Gastrocnemius medialis (tissue), 4 donors: ENCODE measurements at regions not wholly inside any gene's neighbourhood (a gene's known extent, or its start where the extent isn't known, plus 50 kb on each side); places are given as distances from the start of the nearest gene placed in this dataset.

ENCODE experiments used
- ATAC-seq, 2 donors: fragments of 150-250 bp; one replicate each; pipeline ENCODE4 v1.9.1; 2016
- DNase-seq, 2 donors: peaks; one replicate each; pipeline ENCODE4 v3.0.0-alpha.2; 2019
- H3K27ac ChIP-seq, 4 donors: fragments of 200-600 bp; sonication (generic); 1 replicate in 1 of 4; 2 replicates in 3 of 4; pipeline ENCODE4 v1.5.1; 2016 to 2018; ENCODE audit warnings: mild to moderate bottlenecking in 2 of 4, moderate library complexity in 1 of 4
- H3K27me3 ChIP-seq, 3 donors: fragments of 200-600 bp; sonication (generic) in 2 of 3; 1 replicate in 1 of 3; 2 replicates in 2 of 3; pipeline versions ENCODE4 v1.5.1 to v1.6.0; 2016 to 2019; ENCODE audit warnings: mild to moderate bottlenecking in 1 of 3, moderate library complexity in 1 of 3
- H3K36me3 ChIP-seq, 2 donors: fragments of 200-600 bp; sonication (generic) in 1 of 2; one replicate each; pipeline ENCODE4 v1.5.1; 2017 to 2018
- H3K4me1 ChIP-seq, 2 donors: fragments of 200-600 bp; sonication (generic) in 1 of 2; one replicate each; pipeline ENCODE4 v1.5.1; 2016 to 2017; ENCODE audit warnings: mild to moderate bottlenecking in 2 of 2
- H3K4me3 ChIP-seq, 4 donors: fragments of 200-600 bp; sonication (generic) in 3 of 4; 1 replicate in 1 of 4; 2 replicates in 3 of 4; pipeline ENCODE4 v1.5.1; 2016 to 2019; ENCODE audit warnings: mild to moderate bottlenecking in 2 of 4
- H3K9me3 ChIP-seq, 3 donors: fragments of 200-600 bp; sonication (generic) in 2 of 3; 1 replicate in 1 of 3; 2 replicates in 2 of 3; pipeline ENCODE4 v1.5.1; 2016 to 2019
- POLR2A ChIP-seq, 2 donors: fragments of 450-650 bp; IDR thresholded peaks; one replicate each; pipeline ENCODE4 v1.6.1; 2017; ENCODE audit warnings: antibody characterized with exemption in 2 of 2, mild to moderate bottlenecking in 2 of 2, moderate library complexity in 2 of 2
- in situ Hi-C, 4 donors: fragments of 200-750 bp; cut with MboI; loops; one replicate each; pipeline versions ENCODE4 v1.15.0 to v1.8.0; 2017; ENCODE audit warnings: low sequenced_read_pairs in 4 of 4
- intact Hi-C: fragments of 100-400 bp; cut with DNase I; formaldehyde crosslinking; loops from one replicate; pipeline ENCODE4 v1.15.1; 2023; ENCODE audit warnings: low total_unique reads
- TF ChIP-seq, protein P1 (sequence below), 5 experiments: fragments of 450-650 bp in 3 of 5; fragments of 200-600 bp in 2 of 5; sonication (generic) in 2 of 5; IDR thresholded peaks in 4 of 5; conservative IDR thresholded peaks in 1 of 5; 1 replicate in 4 of 5; 2 replicates in 1 of 5; pipeline ENCODE4 v1.5.1; 2016 to 2019; ENCODE audit warnings: antibody characterized with exemption in 5 of 5, mild to moderate bottlenecking in 3 of 5, moderate library complexity in 3 of 5

DNA sequence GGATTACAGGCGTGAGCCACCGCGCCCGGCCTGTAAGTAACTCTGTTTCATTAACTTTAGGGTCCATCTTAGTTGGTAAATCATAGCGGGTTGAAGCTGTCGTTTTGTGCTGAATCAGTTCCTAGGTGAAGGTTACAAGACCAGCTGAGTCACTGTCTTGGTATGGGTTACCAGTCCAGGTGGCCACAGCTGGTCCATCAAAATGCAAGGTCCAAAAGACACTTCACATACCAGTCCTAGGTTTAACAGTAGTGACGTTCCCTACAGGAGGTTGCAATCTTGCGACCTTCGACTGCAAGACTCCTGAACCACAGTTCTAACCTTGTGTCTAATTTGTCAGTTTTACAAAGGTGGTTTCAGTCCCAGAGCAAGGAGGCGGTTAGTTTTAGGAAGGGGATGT, 160.1 kb upstream of the ATP10A start:
- H3K27ac ChIP-seq: no peak overlapping the region
- intact Hi-C loops (no loop called here), in situ Hi-C loops (no loop called here)
- DNase-seq (no peak), ATAC-seq (no peak)
- no peak overlapping the region for H3K4me3 ChIP-seq
- TF ChIP-seq, protein P1, sequence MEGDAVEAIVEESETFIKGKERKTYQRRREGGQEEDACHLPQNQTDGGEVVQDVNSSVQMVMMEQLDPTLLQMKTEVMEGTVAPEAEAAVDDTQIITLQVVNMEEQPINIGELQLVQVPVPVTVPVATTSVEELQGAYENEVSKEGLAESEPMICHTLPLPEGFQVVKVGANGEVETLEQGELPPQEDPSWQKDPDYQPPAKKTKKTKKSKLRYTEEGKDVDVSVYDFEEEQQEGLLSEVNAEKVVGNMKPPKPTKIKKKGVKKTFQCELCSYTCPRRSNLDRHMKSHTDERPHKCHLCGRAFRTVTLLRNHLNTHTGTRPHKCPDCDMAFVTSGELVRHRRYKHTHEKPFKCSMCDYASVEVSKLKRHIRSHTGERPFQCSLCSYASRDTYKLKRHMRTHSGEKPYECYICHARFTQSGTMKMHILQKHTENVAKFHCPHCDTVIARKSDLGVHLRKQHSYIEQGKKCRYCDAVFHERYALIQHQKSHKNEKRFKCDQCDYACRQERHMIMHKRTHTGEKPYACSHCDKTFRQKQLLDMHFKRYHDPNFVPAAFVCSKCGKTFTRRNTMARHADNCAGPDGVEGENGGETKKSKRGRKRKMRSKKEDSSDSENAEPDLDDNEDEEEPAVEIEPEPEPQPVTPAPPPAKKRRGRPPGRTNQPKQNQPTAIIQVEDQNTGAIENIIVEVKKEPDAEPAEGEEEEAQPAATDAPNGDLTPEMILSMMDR (IDR thresholded peaks at IDR 0.05 in 4 of 5, conservative IDR thresholded peaks at IDR 0.05 in 1 of 5): no peak
- no peak for TF ChIP-seq POLR2A (IDR thresholded peaks at IDR 0.05)
- no peaks in the 10 kb centered on the region for H3K27me3 ChIP-seq
- no peaks in the 10 kb centered on the region for H3K4me1 ChIP-seq
- H3K9me3 ChIP-seq: no peaks in the 10 kb centered on the region
- H3K36me3 ChIP-seq: no peaks in the 10 kb centered on the region

DNA sequence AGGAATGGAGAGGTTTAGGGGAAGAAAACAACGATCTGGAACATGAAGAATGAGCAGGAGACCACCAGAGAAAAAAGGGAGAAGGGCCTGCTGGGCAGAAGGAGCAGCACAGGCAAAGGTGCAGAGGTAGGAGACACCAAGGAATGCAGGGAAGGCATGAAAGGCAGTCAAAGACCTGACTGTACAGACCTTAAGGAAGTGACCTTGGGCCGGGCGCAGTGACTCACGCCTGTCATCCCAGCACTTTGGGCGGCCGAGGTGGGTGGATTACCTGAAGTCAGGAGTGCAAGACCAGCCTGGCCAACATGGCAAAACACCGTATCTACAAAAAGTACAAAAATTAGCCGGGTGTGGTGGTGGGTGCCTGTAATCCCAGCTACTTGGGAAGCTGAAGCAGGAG, 157.7 kb upstream of the ATP10A start:
- ATAC-seq (no peak), DNase-seq (no peak)
- Histone ChIP-seq H3K4me1 (no peaks in the 10 kb centered on the region), H3K36me3 (no peaks in the 10 kb centered on the region), H3K4me3 (no peak overlapping the region), H3K27ac (no peak overlapping the region), H3K27me3 (no peaks in the 10 kb centered on the region), H3K9me3 (no peaks in the 10 kb centered on the region)
- in situ Hi-C loops (no loop called here), intact Hi-C loops (no loop called here)
- TF ChIP-seq, protein P1 (IDR thresholded peaks at IDR 0.05 in 4 of 5, conservative IDR thresholded peaks at IDR 0.05 in 1 of 5): no peak
- TF ChIP-seq POLR2A (IDR thresholded peaks at IDR 0.05): no peak

DNA sequence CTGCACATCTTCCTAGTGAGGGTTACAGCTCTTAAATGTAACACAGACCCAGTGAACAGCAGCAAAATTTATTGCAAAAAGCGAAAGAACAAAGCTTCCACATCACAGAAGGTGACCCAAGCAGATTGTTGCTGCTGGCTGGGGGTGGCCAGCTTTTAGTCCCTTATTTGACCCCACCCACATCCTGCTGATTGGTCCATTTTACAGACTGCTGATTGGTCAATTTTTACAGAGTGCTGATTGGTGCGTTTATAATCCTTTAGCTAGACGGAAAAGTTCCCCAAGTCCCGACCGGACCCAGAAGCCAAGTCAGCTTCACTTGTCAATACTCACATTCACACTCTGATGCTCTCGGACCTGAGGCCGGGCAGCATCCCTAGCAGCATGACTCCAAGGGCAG, 154.5 kb upstream of the ATP10A start:
- no peak for DNase-seq
- intact Hi-C loops: no loop called here
- Histone ChIP-seq H3K36me3 (no peaks in the 10 kb centered on the region), H3K4me1 (no peaks in the 10 kb centered on the region), H3K27ac (no peak overlapping the region), H3K27me3 (no peaks in the 10 kb centered on the region), H3K9me3 (no peaks in the 10 kb centered on the region), H3K4me3 (no peak overlapping the region)
- ATAC-seq: no peak
- in situ Hi-C loops: no loop called here
- TF ChIP-seq POLR2A (IDR thresholded peaks at IDR 0.05): no peak
- TF ChIP-seq, protein P1 (IDR thresholded peaks at IDR 0.05 in 4 of 5, conservative IDR thresholded peaks at IDR 0.05 in 1 of 5): no peak

DNA sequence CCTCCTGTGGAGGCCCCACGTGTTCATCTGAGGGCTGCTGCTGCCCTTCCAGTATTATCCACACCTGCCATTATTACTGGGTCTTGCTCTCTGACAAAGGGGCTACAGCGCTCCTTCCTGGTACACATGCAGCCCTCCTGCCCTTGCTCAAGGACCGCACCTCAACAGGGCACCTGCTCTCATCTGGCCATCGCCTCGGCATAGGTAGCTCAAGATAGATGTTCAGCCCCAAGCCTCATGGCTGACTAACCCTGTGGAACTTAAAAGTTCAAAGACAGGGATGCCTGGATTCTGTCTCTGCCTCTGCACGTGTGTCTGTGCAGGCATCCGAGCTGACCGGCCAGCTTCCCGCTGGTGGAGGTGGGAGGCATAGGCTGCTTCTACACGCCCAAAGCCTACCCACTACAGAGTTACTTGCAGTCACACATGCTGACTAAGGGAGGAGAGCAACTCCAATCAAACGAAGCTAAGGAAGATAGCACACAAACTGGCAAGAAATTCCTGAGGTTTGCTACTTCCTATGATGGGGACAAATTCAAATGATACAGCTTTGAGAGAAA, 152.5 kb upstream of the ATP10A start:
- Histone ChIP-seq H3K27ac (no peak overlapping the region), H3K4me1 (no peaks in the 10 kb centered on the region), H3K27me3 (no peaks in the 10 kb centered on the region), H3K4me3 (no peak overlapping the region), H3K36me3 (no peaks in the 10 kb centered on the region), H3K9me3 (no peaks in the 10 kb centered on the region)
- intact Hi-C loops: no loop called here
- ATAC-seq (no peak), DNase-seq (no peak)
- in situ Hi-C loops: no loop called here
- TF ChIP-seq, protein P1 (IDR thresholded peaks at IDR 0.05 in 4 of 5, conservative IDR thresholded peaks at IDR 0.05 in 1 of 5): no peak
- TF ChIP-seq POLR2A (IDR thresholded peaks at IDR 0.05): no peak

DNA sequence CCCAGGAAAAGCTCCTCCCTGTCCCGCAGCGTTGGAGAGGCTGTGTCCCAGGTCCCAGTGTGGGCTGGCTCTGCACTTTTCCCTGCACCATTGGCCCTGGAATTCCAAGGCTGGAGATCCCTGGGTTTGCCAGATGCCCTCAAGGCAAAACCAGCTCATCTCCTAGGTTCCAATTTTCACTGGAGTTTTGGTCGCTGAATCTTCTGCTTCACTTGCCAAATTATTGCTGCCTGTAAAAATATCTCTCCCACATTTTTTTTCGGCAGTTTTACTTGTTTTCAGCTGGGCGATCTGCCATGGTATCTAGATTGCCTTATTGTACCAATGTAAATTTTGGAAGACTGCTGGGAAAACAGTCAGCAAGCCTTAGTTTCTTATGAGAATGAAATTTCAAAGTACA, 150.9 kb upstream of the ATP10A start:
- Histone ChIP-seq H3K4me3 (no peak overlapping the region), H3K36me3 (no peaks in the 10 kb centered on the region), H3K9me3 (no peaks in the 10 kb centered on the region), H3K27ac (no peak overlapping the region), H3K27me3 (no peaks in the 10 kb centered on the region), H3K4me1 (no peaks in the 10 kb centered on the region)
- no peak for ATAC-seq
- in situ Hi-C loops: no loop called here
- intact Hi-C loops: no loop called here
- no peak for DNase-seq
- TF ChIP-seq, protein P1 (IDR thresholded peaks at IDR 0.05 in 4 of 5, conservative IDR thresholded peaks at IDR 0.05 in 1 of 5): no peak
- no peak for TF ChIP-seq POLR2A (IDR thresholded peaks at IDR 0.05)
